K562 (cell line): ENCODE measurements at regions not wholly inside any gene's neighbourhood (a gene's known extent, or its start where the extent isn't known, plus 50 kb on each side); places are given as distances from the start of the nearest gene placed in this dataset.

ENCODE experiments used
- AFF4 ChIP-seq: sonication (generic); formaldehyde crosslinking; IDR thresholded peaks from 2 replicates; pipeline ENCODE4 v1.8.0; 2023; ENCODE audit warnings: mild to moderate bottlenecking, missing genetic modification reagents
- ARID3B ChIP-seq: fragments of 250-450 bp; sonication (Bioruptor Pico); IDR thresholded peaks from 2 replicates; pipeline ENCODE4 v1.4.0; 2020; ENCODE audit warnings: borderline replicate concordance
- CGGBP1 ChIP-seq: fragments of 250-450 bp; sonication (Bioruptor Pico); IDR thresholded peaks from 2 replicates; pipeline ENCODE4 v1.9.0; 2021; ENCODE audit warnings: mild to moderate bottlenecking
- CHD2 ChIP-seq: IDR thresholded peaks from 2 replicates; pipeline ENCODE4 v1.6.1; 2011; ENCODE audit warnings: low read depth, low read length
- CREBBP ChIP-seq: IDR thresholded peaks from one replicate; pipeline ENCODE4 v1.6.1; 2012; ENCODE audit warnings: low read depth, mild to moderate bottlenecking, control low read depth, inconsistent platforms, low read length
- FOXK2 ChIP-seq, 2 experiments: fragments of 450-650 bp; IDR thresholded peaks in 1 of 2; conservative IDR thresholded peaks in 1 of 2; 2 replicates each; pipeline ENCODE4 v1.6.1; 2016; ENCODE audit warnings: low read depth in 2 of 2, mild to moderate bottlenecking in 1 of 2
- KDM1A ChIP-seq, 2 experiments: fragments of 450-650 bp; IDR thresholded peaks; 2 replicates each; pipeline ENCODE4 v1.6.1; 2016; ENCODE audit warnings: mild to moderate bottlenecking in 2 of 2
- LARP7 ChIP-seq: fragments of 450-650 bp; IDR thresholded peaks from 2 replicates; pipeline ENCODE4 v1.6.1; 2016
- NFIC ChIP-seq: fragments of 450-650 bp; IDR thresholded peaks from 2 replicates; pipeline ENCODE4 v1.6.1; 2017; ENCODE audit warnings: mild to moderate bottlenecking, inconsistent platforms
- NR2C2 ChIP-seq, 2 experiments: fragments of 200-800 bp in 1 of 2; sonication (Bioruptor generic) in 1 of 2; sonication (generic) in 1 of 2; formaldehyde crosslinking in 1 of 2; IDR thresholded peaks; 2 replicates each; pipeline versions ENCODE4 v1.6.1 to v1.8.0; 2016 to 2022; ENCODE audit warnings: mild to moderate bottlenecking in 1 of 2, missing compliant biosample characterization in 1 of 2, missing genetic modification characterization in 1 of 2, missing genetic modification reagents in 1 of 2
- RBBP5 ChIP-seq: fragments of 200-600 bp; sonication (generic); IDR thresholded peaks from 2 replicates; pipeline ENCODE4 v1.6.1; 2012; ENCODE audit warnings: borderline replicate concordance, mild to moderate bottlenecking, low read length, control low read depth, inconsistent platforms; ENCODE audit not compliant: insufficient read depth, poor library complexity, severe bottlenecking
- SMARCB1 ChIP-seq: IDR thresholded peaks from 2 replicates; pipeline ENCODE4 v1.6.1; 2011; ENCODE audit warnings: improper control_type of control experiment, low read depth; ENCODE audit not compliant: insufficient read length
- SMARCC2 ChIP-seq: fragments of 450-650 bp; IDR thresholded peaks from 2 replicates; pipeline ENCODE4 v1.6.1; 2017; ENCODE audit warnings: antibody characterized with exemption, moderate library complexity, mild to moderate bottlenecking, low read depth
- TBP ChIP-seq: optimal IDR thresholded peaks from 2 replicates; pipeline ENCODE3; 2011; ENCODE audit warnings: low read depth, low read length, improper control_type of control experiment
- TEAD1 ChIP-seq, 2 experiments: fragments of 450-650 bp in 1 of 2; sonication (generic) in 1 of 2; formaldehyde crosslinking; IDR thresholded peaks; 2 replicates each; pipeline versions ENCODE4 v1.4.0 to v1.8.0; 2020 to 2022; ENCODE audit warnings: mild to moderate bottlenecking in 2 of 2, missing genetic modification reagents in 1 of 2
- TOE1 ChIP-seq, 2 experiments: fragments of 450-650 bp in 1 of 2; sonication (generic) in 1 of 2; formaldehyde crosslinking in 1 of 2; IDR thresholded peaks; 2 replicates each; pipeline versions ENCODE4 v1.7.1 to v1.8.0; 2016 to 2022; ENCODE audit warnings: borderline replicate concordance in 2 of 2, mild to moderate bottlenecking in 2 of 2, antibody characterized with exemption in 1 of 2, inconsistent platforms in 1 of 2, low read depth in 1 of 2, missing genetic modification reagents in 1 of 2, moderate library complexity in 1 of 2
- ZNF263 ChIP-seq: sonication (generic); formaldehyde crosslinking; IDR thresholded peaks from 2 replicates; pipeline ENCODE4 v1.8.0; 2022; ENCODE audit warnings: mild to moderate bottlenecking, missing genetic modification reagents, borderline replicate concordance
- ZNF274 ChIP-seq: IDR thresholded peaks from 2 replicates; pipeline ENCODE4 v1.6.1; 2011; ENCODE audit warnings: low read depth, mild to moderate bottlenecking, low read length, moderate library complexity, borderline replicate concordance
- ZNF436 ChIP-seq: fragments of 250-450, 450-650 bp; sonication (Bioruptor Pico); formaldehyde crosslinking; IDR thresholded peaks from 2 replicates; pipeline ENCODE4 v1.7.0; 2020; ENCODE audit warnings: mild to moderate bottlenecking
- ZNF740 ChIP-seq, 3 experiments: fragments of 200-800 bp in 1 of 3; sonication (Bioruptor generic) in 1 of 3; sonication (generic) in 1 of 3; formaldehyde crosslinking in 1 of 3; IDR thresholded peaks; 2 replicates each; pipeline versions ENCODE4 v1.6.1 to v1.8.0; 2016 to 2022; ENCODE audit warnings: mild to moderate bottlenecking in 2 of 3, missing compliant biosample characterization in 2 of 3, missing genetic modification characterization in 2 of 3, missing genetic modification reagents in 1 of 3
- ZNF76 ChIP-seq: fragments of 250-450 bp; sonication (Bioruptor Pico); IDR thresholded peaks from 2 replicates; pipeline ENCODE4 v1.4.0; 2020; ENCODE audit warnings: mild to moderate bottlenecking, moderate library complexity, borderline replicate concordance

- TF ChIP-seq ZNF740 (CRISPR knock-in tag; IDR thresholded peaks at IDR 0.05) (no peak), ZNF740 (tag; IDR thresholded peaks at IDR 0.05) (no peak), ZNF274 (no peak), ZNF76 (no peak), SMARCB1 (no peak), KDM1A (IDR thresholded peaks at IDR 0.05) (no peak), ZNF263 (no peak), TBP (no peak), CREBBP (no peak), AFF4 (CRISPR knock-in tag) (no peak), FOXK2 (conservative IDR thresholded peaks at IDR 0.05 in 1 of 2, IDR thresholded peaks at IDR 0.05 in 1 of 2; ENCODE audit: low read depth in 2 of 2) (no peak), NFIC (no peak), NR2C2 (CRISPR knock-in tag; IDR thresholded peaks at IDR 0.05) (no peak), NR2C2 (tag; IDR thresholded peaks at IDR 0.05) (peak; percentile 28; the same call in 1 of the 2 replicates), ZNF436 (CRISPR knock-in tag) (no peak), CGGBP1 (CRISPR knock-in tag) (no peak), TOE1 (IDR thresholded peaks at IDR 0.05; ENCODE audit: borderline replicate concordance) (peak; percentile 96), TOE1 (CRISPR knock-in tag; IDR thresholded peaks at IDR 0.05; ENCODE audit: borderline replicate concordance, low read depth) (no peak), ARID3B (CRISPR knock-in tag) (no peak), LARP7 (no peak), SMARCC2 (no peak), CHD2 (no peak), RBBP5 (no peak), TEAD1 (CRISPR knock-in tag; IDR thresholded peaks at IDR 0.05) (no peak)
Observed at GRCh38 chrX:118883994-118884393, 60.4 kb downstream of the ZCCHC12 start (continued).
